GM21447 (cell line): ENCODE measurements at regions not wholly inside any gene's neighbourhood (a gene's known extent, or its start where the extent isn't known, plus 50 kb on each side); places are given as distances from the start of the nearest gene placed in this dataset.

Experiments used
- ATAC-seq: cut with Tn5 transposase; IDR thresholded peaks from one replicate; pipeline ENCODE4 v1.9.1; 2021; ENCODE audit not compliant: unreplicated experiment

DNA sequence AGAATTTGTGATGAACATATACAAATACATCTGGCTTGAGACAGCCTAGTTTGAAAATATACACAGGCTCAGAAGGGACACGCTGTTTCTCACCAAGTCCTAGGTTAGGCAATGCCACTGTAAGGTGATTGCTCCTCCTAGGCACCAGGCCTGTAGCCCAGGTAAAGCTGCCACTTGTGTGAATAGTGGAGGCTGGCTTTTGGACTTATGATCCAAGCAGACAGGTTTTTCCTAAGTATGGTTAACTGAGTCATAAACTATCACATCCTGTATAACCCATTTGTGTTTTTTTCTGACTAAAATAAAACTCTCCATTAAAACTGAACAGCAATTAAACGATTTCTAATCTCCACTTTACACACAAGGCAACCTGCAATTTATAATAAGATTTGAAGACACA, 81.0 kb downstream of the SEMA4F start:
- no peak for ATAC-seq

DNA sequence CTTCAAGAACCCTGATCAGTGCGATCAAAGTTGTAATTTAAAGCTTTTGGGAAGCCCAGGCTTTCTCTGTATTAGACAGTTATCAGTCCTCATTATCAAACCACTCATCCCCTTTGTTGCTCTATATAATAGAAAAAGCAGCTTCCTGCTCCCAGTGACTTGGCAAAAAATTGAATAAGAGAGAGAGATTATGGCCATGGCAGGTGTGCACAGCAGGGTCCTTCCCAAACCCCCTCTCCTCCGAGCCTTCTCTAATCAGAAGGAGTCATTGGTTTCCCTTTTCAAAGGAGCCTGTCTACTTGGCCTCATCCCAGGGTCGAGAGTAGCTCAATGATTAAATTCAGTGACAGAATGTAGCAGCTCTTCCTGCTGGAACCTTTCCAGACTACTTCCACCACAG, 81.5 kb downstream of the SEMA4F start:
- ATAC-seq, result no peak

DNA sequence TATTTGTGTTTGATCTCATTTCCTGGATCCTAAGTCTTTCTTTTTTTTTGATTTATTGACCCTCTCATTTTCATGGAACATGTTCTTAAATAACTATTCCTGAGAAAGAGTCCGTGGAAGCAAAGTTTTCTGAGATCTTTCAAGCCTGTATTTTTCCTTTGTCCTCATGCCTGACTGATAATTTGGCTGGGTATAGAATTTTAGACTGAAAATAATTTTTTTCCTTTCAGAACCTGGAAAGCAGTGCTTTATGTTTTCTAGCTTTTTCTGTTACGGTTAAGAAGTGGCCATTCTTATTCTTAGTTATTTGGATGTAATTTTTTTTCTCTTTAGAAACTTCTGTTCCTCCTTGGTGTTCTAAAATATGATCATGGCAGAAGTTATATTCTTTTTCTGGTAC, 82.5 kb downstream of the SEMA4F start:
- ATAC-seq, result no peak

DNA sequence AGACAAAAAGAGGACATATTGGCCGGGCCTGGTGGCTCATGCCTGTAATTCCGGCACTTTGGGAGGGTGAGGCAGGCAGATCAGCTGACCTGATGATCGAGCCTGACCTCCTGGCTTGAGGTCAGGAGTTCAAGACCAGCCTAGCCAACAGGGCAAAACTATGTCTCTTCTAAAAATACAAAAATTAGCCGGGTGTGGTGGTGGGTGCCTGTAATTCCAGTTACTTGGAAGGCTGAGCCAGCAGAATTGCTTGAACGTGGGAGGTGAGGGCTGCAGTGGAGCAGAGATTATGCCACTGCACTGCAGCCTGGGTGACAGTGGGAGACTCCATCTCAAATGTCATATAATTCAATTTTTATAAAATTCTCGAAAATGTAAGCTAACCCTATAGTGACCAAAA, 84.5 kb downstream of the SEMA4F start:
- ATAC-seq, result no peak

DNA sequence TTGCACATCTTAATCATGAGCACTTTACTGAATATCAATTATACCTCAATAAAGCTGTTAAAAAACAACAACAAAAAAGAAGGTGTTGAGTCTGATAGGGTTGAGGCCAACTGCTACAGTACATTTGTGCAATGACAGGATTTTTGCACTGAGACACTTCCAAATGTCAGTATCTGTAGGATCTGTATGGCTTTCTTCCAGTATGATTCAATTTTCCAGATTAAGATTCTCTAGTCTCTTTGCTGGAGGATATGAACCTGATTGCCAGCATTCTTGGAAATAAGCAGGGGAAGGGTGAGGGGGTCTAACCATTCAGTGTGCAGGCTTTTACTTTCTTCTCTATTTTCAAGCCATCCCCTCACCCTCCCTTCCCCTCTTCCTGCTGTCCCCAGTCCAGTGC, 85.1 kb downstream of the SEMA4F start:
- ATAC-seq, result no peak

DNA sequence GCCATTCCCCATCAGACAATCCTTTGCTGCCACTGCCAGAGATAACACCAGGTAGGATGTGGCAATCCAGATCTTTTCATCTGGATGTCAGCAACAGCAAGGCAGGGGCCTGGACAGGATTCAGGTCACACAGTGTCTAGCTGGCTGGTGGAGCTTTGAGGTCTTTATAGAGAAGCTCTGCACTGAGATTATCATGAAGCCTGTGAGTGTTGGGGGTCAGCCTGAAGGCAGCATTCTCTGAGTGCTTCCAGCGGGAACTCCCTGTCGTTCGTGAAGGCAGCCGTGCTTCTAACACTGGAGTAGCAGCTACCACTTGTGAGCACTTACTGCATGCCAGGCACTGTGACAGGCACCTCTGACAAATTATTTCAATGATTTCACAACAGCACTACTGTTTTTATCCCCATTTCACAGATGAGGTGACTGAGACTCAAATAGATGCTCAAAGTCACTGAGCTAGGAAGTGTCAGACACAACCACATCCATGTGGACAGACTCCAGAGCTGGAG, 85.7 kb downstream of the SEMA4F start:
- ATAC-seq, result no peak

DNA sequence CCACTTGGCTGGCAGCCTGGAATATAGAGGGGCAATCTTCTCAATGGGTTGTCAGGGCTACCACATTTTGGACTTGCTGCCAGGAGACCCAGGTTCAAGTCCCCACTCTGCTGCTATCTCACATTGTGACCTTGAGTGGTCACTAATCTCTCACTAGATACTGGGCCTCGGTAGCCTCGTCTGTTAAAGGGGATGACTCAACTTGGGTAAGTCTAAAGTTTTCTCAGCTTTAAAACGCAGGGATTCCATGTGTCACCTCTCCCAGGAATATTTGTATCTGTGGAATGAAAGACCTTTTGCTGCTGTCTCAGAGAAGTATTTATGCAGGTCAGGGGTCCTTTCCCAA, 86.3 kb downstream of the SEMA4F start:
- no peak for ATAC-seq

DNA sequence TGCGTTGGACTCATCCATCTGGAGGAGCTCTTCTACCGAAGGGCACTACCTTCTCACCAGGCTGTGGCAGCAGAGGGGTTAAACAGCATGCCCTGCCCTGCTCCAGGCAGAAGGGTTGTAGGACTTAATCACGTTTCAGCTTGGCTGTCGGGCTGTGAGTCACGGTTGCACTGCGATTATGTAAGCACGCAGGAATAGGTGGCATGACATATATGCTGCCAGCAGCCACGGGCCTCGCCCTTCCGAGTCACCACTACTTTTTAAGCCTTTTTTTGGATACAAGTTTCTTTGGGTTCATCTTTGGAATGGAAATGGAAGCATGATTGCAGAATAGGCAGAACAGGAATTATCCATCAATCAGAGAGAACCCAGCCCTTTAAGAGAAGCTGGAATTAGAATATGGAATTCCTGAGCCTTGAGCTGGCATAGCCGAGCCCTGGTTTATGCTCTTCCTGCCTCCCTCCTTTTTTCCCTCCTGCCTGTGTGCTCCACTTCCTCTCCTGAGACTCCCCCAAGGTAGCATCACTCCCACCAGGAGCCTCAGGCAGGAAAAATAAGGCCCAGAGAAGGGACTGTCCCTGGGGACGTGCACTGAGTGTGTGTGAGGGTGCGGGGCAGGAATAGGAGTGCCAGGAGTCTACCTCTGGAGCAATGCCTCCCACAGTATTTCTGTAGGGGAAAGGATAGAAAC, 86.8 kb downstream of the SEMA4F start:
- ATAC-seq, result no peak

DNA sequence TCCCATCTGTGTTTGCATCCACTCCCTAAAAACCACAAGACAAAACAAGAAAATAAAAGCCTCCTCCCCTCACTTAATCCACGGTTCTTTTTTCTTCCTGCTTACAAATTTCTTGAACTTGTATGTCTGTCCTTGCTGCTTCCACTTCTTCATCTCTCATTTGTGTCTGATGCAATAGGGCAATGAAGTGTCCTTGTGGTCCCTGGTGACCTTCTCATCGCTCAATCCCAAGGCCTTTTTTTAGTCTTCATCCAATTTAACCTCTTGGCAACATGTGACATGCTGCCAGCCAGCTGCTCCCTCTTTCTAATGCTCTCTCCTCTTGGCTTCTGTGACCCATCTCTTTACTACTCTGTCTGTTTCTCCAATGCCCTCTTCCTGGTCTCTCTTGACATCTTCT, 87.6 kb downstream of the SEMA4F start:
- ATAC-seq, result no peak

DNA sequence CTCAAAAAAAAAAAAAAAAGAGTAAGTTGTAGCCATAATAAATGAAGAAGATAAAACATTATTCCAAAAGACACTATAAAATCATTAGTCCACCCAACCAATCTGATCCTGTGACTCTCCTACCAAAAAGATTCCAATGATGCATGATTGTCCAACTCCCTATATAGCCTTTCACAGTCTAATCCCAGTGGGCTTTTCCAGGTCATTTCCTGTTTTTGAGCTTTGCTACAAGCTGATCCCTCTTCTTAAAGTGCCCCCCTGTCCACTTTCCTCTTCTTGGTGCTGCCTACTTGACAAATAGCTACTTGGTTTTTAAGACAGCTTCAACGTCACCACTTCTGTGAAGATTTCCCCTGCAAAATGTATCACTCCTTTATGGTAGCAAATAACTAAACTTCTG, 88.4 kb downstream of the SEMA4F start:
- no peak for ATAC-seq

DNA sequence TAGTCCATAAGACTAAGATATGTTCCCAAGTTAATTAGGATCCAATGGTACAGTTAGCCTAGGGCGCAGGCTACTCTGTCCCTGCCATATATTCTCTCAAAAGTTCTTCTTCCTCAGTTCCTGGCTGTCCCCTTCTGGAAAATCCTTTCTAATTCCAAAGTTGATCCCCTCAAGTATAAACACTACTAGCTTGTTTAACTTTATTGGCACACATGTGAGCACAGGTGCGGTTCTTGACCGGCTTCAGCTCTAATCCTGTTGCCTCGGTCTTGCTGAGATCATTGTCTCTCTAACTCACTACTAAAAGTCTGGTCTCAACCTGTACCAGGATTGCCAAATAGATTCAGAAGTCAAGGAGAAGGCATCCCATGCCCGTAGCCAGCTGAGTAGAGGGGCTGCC, 89.0 kb downstream of the SEMA4F start:
- no peak for ATAC-seq

DNA sequence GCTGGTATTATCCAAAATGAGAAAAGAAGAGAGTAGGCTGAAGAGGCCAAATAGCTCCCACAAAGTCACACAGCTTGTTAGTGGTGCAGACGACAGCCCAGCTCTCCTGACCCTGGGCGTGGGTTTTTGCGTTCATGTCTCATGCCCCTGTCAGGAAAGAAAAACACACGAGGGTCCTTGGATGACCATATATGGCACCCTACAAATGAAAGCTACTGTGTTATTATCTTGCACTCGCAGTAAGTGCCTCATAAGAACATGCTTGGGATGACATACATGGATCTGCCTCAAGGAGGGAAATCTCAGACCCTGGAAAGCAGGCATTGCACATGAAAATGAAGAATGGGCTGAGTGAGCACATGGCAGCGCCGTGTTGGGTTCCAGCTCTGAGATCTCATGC, 89.7 kb downstream of the SEMA4F start:
- no peak for ATAC-seq

DNA sequence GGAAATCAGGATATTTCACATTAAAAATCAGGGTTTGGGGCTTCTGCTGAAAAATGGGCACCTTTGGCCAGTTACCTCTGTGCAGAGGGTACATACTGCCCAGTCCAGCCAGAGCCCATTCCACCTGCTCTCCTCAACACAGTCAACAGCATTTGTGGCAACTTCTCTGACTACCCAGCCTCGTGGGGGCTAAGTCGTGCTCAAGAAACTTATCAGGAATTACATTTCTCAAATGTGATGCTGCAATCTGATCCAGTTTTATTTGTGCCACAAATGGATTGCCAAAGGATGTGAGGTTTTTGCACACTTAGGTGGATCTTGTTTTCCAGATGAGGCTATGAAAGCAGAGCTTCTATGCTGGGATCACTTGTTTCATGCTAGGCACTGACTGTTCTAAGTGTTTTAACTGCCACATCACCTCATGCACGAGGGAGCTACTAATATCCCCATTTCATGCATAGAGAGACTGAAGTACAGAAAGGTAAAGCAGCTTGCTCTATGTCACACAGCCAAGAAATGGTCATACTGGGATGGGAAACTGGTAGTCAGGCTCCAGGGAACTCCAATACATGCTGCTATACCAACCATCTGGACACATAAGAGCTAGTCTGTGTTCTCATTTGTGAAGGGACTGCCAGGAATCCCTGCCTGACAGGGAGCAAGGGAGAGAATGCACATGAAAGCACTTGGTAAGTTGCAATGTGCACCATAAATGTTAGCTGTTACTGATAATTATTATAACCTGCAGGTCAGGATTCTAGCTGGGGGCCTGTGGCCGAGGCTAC, 89.0 kb upstream of the HK2 start:
- no peak for ATAC-seq

DNA sequence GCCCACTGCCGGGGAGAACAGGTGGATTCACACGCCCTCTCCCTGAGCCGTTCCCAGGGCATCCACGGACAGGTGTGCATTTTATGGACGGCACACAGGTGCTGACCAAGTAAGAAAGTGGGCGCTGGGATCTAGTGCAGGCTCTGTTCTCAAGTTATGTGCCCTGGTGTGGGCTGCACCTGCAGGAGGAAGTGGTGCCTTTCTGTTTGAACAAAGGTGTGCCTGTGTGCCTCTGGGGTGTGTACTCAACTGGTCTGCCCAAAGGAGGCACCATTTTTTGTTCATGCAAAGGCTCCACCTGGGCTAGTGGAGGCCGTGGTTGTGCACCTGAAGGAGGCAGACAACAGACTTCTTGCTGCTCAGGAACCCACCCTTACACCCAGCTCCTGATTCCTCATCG, 88.2 kb upstream of the HK2 start:
- ATAC-seq, result no peak

DNA sequence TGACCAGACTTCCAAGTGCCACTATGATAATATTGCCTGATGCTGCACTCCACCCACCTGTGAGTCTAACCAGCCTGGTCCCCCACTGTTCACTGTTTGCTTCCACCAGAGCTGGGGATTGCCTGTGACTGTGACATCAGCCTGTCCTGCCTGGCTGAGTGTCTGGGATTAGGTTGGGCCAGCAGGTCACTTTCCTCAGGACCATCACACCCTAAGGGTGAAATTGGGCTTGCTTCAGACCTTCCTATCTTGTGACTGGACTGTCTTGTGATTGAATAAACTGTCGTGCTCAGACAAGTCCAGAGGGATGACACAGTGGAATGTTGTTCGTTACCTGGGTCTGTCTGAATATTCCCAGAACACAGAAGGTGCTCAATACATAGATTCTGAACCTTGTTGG, 87.4 kb upstream of the HK2 start:
- ATAC-seq, result no peak

DNA sequence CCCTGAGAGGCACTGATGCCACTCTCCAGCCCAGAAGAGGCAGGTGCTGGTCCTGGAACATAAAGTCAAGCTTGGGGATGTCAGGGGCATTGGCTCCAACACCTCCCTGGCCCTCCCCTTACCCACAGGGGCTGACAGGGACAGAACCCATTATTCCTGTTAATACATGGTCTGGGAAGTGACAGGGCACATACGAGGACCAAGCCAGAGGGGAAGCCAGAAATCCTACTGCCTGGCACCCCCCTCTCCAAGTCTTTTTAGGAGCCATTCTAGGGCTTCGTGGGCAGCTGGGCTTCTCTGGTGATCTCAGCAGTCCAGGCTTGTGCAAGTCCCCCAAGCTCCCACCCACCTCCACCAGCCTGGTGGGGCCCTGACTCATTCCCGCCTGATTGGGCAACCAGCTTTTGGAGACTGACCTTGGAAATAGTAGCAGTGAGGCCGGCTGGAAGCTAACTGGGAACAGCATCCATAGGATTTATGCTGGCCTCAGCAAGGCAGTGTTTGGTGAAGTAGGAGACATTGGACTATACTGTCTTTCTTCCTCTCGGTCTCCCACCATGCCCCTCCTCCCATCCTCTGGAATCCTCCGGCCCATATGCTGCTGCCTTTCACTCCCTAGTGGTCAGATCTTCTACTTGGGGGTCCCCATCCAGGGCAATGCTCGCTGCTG, 86.4 kb upstream of the HK2 start:
- no peak for ATAC-seq

DNA sequence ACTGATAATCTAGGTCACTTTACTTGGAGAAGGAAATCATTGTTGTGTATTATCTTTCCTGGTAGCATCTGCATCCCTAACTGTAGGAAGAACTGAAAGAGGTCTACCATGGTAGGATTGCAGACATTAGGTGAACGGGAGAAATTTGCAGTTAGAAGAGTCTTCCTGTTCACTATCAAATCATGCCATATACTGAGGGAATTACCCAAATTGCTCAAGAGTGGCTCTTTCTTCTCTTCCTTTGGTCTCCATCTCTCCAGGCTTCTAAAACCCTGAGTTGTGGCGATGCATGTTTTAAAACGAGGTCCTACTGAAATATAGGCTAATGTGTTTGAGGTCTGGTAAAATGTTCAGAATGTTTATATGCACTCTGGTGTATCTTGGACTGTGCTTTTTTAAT, 85.3 kb upstream of the HK2 start:
- ATAC-seq, result no peak

DNA sequence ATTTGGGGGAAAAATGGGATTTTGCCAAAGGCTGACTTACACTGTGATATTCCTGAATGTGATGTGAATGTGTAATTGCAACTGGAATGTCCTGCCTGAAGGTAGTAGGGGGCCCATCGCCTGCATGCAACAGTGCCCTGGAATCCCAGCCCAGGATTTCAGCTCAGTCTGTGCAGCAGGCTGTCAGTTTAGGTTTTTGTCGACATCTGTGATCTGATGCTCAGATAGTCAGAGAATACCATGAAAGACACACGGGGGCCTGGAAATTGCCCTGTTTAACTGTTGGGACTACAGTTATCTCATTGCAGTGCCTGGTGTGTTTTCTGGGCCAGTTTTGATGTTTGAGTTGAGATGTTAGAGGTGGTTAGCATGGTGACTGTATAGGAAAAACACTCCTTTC, 84.5 kb upstream of the HK2 start:
- ATAC-seq, result no peak

DNA sequence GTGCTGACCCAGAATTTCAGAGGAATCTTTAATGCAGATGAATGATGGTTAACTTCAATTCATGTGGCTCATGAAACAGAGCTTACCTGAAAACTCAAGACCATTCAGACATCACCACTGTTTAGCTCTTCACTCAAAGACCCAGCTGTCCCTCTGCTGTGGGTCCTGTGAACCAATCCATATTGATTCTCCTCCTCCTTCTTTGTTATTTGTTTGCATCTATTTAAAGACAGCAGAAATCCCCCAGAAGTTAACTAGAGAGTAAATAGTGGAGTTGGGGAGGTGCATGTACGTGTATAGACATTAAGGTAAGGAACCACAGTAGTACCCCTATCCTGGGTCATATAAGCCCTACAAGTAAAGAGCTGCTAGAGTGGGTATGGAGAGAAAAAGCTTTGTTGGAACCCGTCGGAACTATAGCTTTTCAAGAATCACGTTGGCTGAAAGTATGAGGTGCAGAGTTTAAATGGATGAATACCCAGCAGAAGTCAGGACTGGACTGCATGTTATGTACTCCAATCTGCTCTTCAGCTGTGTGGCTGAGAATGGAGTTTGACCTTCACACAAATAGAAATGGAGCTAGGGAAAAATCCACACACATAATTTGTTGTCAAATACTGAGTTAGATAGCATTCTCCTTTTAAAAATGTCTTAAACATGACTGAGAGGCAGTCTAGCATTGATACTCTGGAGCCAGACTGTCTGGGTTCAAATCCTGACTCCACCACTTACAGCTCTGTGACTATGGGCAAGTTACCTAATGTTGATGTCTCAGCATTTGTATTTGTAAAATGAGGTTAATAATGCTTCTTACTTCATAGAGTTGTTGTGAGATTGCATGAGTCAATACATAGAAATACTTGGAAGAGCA, 81.7 kb upstream of the HK2 start:
- ATAC-seq, result no peak

DNA sequence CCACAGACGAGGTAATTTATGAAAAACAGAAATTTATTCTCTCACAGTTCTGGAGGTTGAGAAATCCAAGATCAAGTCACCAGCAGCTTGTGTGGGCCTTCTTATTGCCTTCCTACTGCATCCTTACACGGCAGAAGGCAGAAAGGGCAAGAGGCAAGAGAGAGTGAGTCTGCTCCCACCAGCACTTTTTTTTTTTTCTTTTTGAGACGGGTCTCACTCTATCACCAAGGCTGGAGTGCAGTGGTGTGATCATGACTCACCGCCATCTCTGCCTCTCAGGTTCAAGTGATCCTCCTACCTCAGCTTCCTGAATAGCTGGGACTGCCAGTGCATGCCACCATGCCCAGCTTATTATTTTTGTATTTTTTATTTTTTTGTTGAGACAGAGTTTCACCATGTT, 78.5 kb upstream of the HK2 start:
- ATAC-seq, result no peak

DNA sequence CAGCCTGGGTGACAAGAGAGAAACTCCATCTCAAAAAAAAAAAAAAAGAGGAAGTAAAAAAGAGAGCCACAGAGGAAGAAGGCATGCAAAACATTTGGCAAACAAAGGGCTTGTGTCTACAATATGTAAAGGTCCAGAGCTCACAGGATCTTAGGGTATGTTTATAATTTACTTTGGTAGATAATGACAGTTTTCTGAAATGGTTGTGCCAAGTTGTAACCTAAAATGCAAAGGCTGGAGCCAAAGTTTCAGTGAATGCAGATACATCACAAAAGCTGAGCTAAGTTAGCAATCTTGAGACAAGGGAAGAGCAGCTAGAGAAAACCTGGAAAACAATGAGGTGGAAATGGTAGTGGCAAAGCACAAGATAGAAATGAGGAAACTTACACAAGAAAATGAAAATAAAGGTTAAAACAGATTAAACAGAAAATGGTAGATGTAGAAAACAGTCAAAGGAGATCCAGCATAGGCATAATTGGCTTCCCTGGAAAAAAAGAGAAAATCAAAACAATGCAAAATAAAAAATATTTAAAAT, 77.5 kb upstream of the HK2 start:
- ATAC-seq, result peak; percentile 74
